Activated T-helper 1 cell treated with anti-CD3 and anti-CD28 coated beads, Interleukin-12 subunit alpha, Interleukin-12 subunit beta, Interleukin-2, Interleukin-4 antibody, amounts not matched to agents 30 ng/mL and 10 ng/mL and 1 ng/mL, durations not matched to agents 14 hours and 24 hours and 36 hours (primary cell): ENCODE measurements at regions not wholly inside any gene's neighbourhood (a gene's known extent, or its start where the extent isn't known, plus 50 kb on each side); places are given as distances from the start of the nearest gene placed in this dataset.
"Not testable (repeated sequence)": the region's sequence is repeated elsewhere in the genome, so short reads cannot be mapped to it uniquely, and the experiment has no call there.

Experiments used
- DNase-seq: peaks from one replicate; pipeline ENCODE4 v3.0.0; 2021; ENCODE audit warnings: low spot score
- H3K27ac Mint-ChIP-seq: one replicate; pipeline ENCODE4 v1.8.0; 2021; ENCODE audit warnings: mild to moderate bottlenecking, mixed read lengths
- H3K27me3 Mint-ChIP-seq: one replicate; pipeline ENCODE4 v1.8.0; 2022; ENCODE audit warnings: mild to moderate bottlenecking, moderate library complexity, mixed read lengths; ENCODE audit not compliant: insufficient read depth
- H3K36me3 Mint-ChIP-seq: one replicate; pipeline ENCODE4 v1.8.0; 2021; ENCODE audit warnings: low read depth, mixed read lengths
- H3K4me1 Mint-ChIP-seq: one replicate; pipeline ENCODE4 v1.8.0; 2021; ENCODE audit warnings: low read depth, mixed read lengths
- H3K4me3 Mint-ChIP-seq: one replicate; pipeline ENCODE4 v1.8.0; 2021; ENCODE audit warnings: mild to moderate bottlenecking, moderate library complexity, mixed read lengths
- H3K9me3 Mint-ChIP-seq: one replicate; pipeline ENCODE4 v1.8.0; 2021; ENCODE audit warnings: mixed read lengths
- intact Hi-C: fragments of 100-400 bp; cut with micrococcal nuclease; formaldehyde crosslinking; loops from one replicate; pipeline ENCODE4 v1.15.1; 2024

DNA sequence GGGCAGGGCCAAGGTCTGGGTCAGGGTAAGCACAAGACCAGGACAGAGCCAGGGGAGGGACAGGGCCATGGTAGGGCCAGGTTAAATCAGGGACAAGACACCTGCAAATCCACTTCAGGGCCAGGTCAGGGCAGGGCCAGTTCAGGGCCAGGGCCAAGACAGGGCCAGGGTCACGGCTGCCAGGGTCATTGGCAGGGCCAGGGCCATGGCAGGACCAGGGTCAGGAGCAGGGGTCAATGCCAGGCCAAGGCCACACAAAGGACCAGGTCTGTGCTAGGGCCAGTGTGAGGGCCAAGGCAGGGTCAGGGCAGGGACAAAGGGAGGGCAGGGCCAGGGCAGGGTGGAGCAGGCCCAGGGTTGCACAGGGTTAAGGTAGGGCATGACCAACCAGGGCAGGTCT, 399.2 kb downstream of the GOLGA6L6 start:
- DNase-seq, H3K4me3 Mint-ChIP-seq, H3K4me1 Mint-ChIP-seq, intact Hi-C loops, H3K36me3 Mint-ChIP-seq, H3K27me3 Mint-ChIP-seq, H3K9me3 Mint-ChIP-seq, H3K27ac Mint-ChIP-seq: not testable (repeated sequence)

DNA sequence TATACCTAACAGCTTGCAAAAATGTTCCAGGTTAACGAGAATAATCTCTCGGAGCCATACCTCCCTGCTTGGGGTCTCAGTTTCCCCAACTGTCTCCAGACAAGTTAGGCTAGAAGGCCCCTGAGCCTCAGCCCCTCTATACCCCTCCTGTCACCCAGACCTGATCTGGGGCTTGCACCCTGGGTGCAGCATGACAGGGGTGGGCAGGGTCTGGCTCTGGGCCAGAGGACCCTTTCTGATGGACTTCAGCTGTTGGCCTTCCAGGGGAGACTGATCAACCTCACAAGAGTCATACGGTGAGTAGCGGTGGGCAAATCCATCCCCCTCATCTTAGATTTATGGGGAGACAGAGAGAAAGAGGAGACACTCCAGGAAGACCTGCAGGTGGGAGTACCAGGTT, 416.9 kb downstream of the GOLGA6L6 start:
- H3K27me3 Mint-ChIP-seq, H3K4me3 Mint-ChIP-seq, intact Hi-C loops, H3K9me3 Mint-ChIP-seq, DNase-seq, H3K27ac Mint-ChIP-seq, H3K36me3 Mint-ChIP-seq, H3K4me1 Mint-ChIP-seq: not testable (repeated sequence)

DNA sequence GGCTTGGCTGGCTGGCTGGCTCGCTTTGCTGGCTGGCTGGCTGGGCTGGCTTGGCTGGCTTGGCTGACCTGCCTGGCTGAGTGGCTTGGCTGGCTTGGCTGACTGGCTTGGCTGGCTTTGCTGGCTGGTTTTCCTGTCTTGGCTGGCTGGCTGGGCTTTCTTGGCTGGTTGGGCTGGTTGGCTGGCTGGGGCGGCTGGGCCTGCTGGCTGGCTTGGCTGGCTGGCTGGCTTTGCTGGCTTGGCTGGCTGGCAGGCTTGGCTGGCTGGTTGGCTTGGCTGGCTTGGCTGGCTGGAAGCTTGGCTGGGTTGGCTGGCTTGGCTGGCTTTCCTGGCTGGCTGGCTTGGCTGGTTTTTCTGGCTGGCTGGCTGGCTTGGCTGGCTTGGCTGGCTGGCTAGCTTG, 435.6 kb downstream of the GOLGA6L6 start:
- H3K4me1 Mint-ChIP-seq = no peaks in the 10 kb centered on the region
- intact Hi-C loops = no loop called here
- H3K27ac Mint-ChIP-seq = no peak overlapping the region
- H3K4me3 Mint-ChIP-seq = no peak overlapping the region
- DNase-seq = no peak
- no peaks in the 10 kb centered on the region for H3K36me3 Mint-ChIP-seq
- no peaks in the 10 kb centered on the region for H3K27me3 Mint-ChIP-seq
- no peaks in the 10 kb centered on the region for H3K9me3 Mint-ChIP-seq

DNA sequence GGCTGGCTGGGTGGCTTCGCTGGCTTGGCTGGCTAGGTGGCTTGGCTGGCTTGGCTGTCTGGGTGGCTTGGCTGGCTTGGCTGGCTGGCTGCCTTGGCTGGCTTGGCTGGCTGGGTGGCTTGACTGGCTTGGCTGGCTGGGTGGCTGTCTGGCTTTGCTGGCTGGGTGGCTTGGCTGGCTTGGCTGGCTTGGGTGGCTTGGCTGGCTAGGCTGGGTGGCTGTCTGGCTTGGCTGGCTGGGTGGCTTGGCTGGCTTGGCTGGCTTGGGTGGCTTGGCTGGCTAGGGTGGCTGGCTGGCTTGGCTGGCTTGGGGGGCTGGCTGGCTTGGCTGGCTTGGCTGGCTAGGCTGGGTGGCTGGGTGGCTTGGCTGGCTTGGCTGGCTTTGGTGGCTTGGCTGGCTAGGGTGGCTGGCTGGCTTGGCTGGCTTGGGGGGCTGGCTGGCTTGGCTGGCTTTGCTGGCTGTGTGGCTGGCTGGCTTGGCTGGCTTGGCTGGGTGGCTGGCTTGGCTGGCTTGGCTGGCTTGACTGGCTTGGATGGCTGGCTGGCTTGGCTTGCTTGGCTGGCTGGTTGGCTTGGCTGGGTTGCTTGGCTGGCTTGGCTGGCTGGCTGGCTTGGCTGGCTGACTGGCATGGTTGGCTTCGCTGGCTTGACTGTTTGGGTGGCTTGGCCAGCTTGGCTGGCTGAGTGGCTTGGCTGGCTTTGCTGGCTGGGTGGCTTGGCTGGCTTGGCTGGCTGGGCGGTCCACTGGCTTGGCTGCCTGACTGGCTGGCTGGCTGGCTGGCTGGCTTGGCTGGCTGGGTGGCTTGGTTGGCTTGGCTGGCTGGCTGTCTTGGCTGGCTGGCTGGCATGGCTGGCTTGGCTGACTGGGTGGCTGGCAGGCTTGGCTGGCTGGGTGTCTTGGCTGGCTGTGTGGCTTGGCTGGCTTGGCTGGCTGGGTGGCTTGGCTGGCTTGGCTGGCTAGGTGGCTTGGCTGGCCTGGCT, 436.3 kb downstream of the GOLGA6L6 start:
- H3K4me1 Mint-ChIP-seq, H3K27ac Mint-ChIP-seq, H3K4me3 Mint-ChIP-seq, DNase-seq, H3K27me3 Mint-ChIP-seq, intact Hi-C loops, H3K36me3 Mint-ChIP-seq, H3K9me3 Mint-ChIP-seq: not testable (repeated sequence)

DNA sequence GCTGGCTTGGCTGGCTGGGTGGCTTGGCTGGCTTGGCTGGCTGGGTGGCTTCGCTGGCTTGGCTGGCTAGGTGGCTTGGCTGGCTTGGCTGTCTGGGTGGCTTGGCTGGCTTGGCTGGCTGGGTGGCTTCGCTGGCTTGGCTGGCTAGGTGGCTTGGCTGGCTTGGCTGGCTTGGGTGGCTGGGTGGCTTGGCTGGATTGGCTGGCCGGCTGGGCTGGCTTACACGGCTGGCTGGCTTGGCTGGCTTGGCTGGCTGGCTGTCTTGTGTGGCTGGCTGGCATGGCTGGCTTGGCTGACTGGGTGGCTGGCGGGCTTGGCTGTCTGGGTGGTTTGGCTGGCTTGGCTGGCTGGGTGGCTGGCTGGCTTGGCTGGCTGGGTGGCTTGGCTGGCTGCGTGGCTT, 437.0 kb downstream of the GOLGA6L6 start:
- H3K4me1 Mint-ChIP-seq, H3K27ac Mint-ChIP-seq, H3K27me3 Mint-ChIP-seq, intact Hi-C loops, H3K36me3 Mint-ChIP-seq, H3K9me3 Mint-ChIP-seq, H3K4me3 Mint-ChIP-seq, DNase-seq: not testable (repeated sequence)

DNA sequence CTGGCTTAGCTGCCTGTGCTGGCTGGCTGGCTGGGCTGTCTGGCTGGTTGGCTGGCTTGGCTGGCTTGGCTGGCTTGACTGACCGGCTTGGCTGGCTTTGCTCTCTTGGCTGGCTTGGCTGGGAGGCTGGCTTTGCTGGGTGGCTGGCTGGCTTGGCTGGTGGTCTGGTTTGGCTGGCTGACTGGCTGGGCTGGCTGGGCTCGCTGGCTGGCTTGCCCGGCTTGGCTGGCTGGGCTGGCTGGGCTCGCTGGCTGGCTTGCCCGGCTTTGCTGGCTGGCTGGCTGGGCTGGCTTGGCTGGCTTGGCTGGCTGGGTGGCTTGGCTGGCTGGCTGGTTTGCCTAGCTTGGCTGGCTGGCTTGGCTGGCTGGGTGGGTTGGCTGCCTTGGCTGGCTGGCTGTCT, 438.7 kb downstream of the GOLGA6L6 start:
- H3K27me3 Mint-ChIP-seq, DNase-seq, H3K36me3 Mint-ChIP-seq, H3K27ac Mint-ChIP-seq, intact Hi-C loops, H3K4me1 Mint-ChIP-seq, H3K4me3 Mint-ChIP-seq, H3K9me3 Mint-ChIP-seq: not testable (repeated sequence)

DNA sequence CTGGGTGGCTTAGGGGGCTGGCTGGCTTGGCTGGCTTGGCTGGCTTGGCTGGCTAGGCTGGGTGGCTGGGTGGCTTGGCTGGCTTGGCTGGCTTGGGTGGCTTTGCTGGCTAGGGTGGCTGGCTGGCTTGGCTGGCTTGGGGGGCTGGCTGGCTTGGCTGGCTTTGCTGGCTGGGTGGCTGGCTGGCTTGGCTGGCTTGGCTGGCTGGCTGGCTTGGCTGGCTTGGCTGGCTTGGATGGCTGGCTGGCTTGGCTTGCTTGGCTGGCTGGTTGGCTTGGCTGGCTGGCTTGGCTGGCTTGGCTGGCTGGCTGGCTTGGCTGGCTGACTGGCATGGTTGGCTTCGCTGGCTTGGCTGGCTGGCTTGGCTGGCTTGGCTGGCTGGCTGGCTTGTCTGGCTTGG, 439.4 kb downstream of the GOLGA6L6 start:
- H3K36me3 Mint-ChIP-seq, H3K4me1 Mint-ChIP-seq, DNase-seq, H3K27ac Mint-ChIP-seq, intact Hi-C loops, H3K27me3 Mint-ChIP-seq, H3K4me3 Mint-ChIP-seq, H3K9me3 Mint-ChIP-seq: not testable (repeated sequence)

DNA sequence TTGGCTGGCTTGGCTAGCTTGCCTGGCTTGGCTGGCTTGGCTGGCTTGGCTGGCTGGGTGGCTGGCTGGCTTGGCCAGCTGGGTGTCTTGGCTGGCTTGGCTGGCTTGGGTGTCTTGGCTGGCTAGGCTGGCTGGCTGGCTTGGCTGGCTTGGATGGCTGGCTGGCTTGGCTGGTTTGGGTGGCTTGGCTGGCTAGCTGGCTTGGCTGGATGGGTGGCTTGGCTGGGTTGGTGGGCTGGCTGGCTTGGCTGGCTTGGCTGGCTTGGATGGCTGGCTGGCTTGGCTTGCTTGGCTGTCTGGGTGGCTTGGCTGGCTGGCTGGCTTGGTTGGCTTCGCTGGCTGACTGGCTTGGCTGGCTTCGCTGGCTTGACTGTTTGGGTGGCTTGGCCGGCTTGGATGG, 440.3 kb downstream of the GOLGA6L6 start:
- H3K4me1 Mint-ChIP-seq, DNase-seq, H3K9me3 Mint-ChIP-seq, intact Hi-C loops, H3K27me3 Mint-ChIP-seq, H3K4me3 Mint-ChIP-seq, H3K27ac Mint-ChIP-seq, H3K36me3 Mint-ChIP-seq: not testable (repeated sequence)

DNA sequence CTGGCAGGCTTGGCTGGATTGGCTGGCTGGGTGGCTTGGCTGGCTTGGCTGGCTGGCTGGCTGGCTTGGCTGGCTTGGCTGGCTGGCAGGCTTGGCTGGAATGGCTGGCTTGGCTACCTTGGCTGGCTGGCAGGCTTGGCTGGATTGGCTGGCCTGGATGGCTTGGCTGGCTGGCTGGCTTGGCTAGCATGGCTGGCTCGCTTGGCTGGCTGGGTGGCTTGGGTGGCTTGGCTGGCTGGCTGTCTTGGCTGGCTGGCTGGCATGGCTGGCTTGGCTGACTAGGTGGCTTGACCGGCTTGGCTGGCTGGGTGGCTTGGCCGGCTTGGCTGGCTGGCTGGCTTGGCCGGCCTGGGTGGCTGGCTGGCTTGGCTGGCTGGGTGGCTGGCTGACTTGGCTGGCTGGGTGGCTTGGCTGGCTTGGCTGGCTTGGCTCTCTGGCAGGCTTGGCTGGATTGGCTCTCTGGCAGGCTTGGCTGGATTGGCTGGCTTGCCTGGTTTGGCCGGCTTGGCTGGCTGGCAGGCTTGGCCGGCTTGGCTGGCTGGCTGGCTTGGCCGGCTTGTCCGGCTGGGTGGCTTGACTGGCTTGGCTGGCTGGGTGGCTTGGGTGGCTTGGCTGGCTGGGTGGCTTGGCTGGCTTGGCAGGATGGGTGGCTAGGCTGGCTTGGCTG, 440.9 kb downstream of the GOLGA6L6 start:
- H3K27me3 Mint-ChIP-seq, H3K4me1 Mint-ChIP-seq, intact Hi-C loops, H3K9me3 Mint-ChIP-seq, H3K27ac Mint-ChIP-seq, H3K36me3 Mint-ChIP-seq, DNase-seq, H3K4me3 Mint-ChIP-seq: not testable (repeated sequence)

DNA sequence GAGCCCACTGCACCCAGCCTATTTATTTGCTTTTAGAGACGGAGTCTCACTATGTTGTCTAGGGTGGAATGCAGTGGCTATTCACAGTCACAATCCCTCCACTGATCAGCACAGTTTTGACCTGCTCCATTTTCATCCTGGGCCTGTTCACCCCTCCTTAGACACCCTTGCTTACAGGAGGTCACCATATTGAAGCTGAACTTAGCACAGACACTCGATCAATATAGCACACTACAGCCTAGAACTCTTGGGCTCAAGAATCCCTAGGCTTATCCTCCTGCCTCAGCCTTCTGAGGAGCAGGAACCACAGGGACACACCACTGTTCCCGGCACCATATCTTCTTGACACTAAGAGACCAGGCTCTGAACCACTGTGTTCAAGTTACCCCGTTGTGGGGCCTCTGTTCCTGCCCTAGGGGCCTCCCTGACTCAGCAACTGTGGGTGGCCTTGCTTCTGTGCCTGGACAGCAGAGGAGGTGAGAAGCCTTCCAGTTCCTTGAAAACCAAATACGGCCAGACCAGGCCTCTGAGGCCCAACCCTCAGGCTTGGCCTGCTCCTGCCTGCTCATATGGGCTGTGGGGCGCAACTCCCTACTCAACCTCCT, 445.8 kb downstream of the GOLGA6L6 start:
- H3K4me3 Mint-ChIP-seq, H3K27ac Mint-ChIP-seq, H3K4me1 Mint-ChIP-seq, H3K9me3 Mint-ChIP-seq, H3K27me3 Mint-ChIP-seq, intact Hi-C loops, H3K36me3 Mint-ChIP-seq, DNase-seq: not testable (repeated sequence)

DNA sequence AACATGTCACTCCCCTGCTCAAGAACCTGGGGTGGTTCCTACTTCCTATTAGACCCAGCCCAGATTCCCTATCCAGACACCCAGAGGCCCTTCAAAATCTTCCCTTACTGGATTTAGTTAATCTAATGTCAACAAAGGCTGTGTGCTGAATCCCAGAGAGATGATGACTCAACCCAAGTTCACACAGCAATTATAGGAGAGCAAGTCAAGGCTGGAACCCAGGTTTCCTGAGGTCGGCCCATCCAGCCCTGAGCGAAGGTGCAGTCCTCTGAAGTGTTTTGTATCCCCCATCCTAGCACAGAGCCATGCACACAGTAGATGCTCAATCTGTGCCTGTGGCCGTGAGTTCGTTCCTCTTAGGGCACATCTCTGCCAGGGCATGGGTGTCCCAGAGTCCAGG, 452.1 kb downstream of the GOLGA6L6 start:
- H3K9me3 Mint-ChIP-seq, intact Hi-C loops, H3K4me1 Mint-ChIP-seq, H3K4me3 Mint-ChIP-seq, H3K36me3 Mint-ChIP-seq, DNase-seq, H3K27ac Mint-ChIP-seq, H3K27me3 Mint-ChIP-seq: not testable (repeated sequence)

DNA sequence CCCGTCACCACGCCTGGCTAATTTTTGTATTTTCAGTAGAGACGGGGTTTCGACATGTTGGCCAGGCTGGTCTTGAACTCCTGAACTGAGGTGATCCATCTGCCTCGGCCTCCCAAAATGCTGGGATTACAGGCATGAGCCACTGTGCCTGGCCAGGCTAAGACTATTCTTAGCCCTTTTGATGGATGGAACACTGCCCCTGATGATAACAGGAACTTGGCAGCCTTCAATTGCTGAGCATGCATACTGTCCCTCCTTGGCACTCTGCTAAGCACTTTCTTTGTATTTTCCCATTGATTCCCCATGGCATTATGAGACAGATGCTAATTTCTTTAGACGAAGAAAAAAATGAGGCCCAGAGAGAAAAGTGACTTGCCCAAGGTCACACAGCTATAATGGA, 457.6 kb downstream of the GOLGA6L6 start:
- DNase-seq, H3K27ac Mint-ChIP-seq, H3K27me3 Mint-ChIP-seq, H3K36me3 Mint-ChIP-seq, intact Hi-C loops, H3K4me1 Mint-ChIP-seq, H3K9me3 Mint-ChIP-seq, H3K4me3 Mint-ChIP-seq: not testable (repeated sequence)

DNA sequence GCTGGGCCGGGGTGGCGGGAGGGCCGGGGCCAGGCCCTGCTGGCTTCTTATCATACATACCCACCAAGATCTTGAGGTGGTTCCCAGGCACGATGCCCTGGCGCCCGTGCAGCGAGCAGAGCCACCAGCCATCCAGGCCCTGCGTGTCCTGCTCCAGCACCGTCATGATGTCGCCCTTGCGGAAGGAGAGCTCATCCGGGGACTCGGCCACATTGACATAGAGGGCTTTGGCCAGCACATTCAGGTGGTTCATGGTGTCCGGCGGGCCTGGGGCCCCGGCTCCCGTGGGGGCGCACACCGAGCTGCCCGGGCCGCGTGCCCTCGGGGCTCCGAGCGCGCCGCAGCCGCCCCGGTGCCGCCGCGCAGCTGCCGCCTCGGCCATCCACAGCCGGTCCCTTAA, 467.5 kb downstream of the GOLGA6L6 start:
- H3K4me3 Mint-ChIP-seq, H3K27me3 Mint-ChIP-seq, H3K9me3 Mint-ChIP-seq, intact Hi-C loops, H3K36me3 Mint-ChIP-seq, H3K4me1 Mint-ChIP-seq, DNase-seq, H3K27ac Mint-ChIP-seq: not testable (repeated sequence)
